DMS114 treated with DMSO at 0.1 percent for 48 hours (cell line): ENCODE measurements at regions not wholly inside any gene's neighbourhood (a gene's known extent, or its start where the extent isn't known, plus 50 kb on each side); places are given as distances from the start of the nearest gene placed in this dataset.

Experiments used
- DNase-seq: peaks from one replicate; lab custom pipeline; 2025; ENCODE audit not compliant: unreplicated experiment; lab: John Stamatoyannopoulos, UW

GRCh38 chr4:175871774-175872405 lies 59.8 kb upstream of the GPM6A start:
- DNase-seq = no peak

- DNase-seq = no peak
Measured at GRCh38 chr4:175873707-175874106, 61.6 kb upstream of the GPM6A start.

GRCh38 chr4:175874306-175874705 lies 62.2 kb upstream of the GPM6A start:
- no peak for DNase-seq

- DNase-seq = no peak
Measured at GRCh38 chr4:175875993-175876771, 64.1 kb upstream of the GPM6A start.

- no peak for DNase-seq
Measured at GRCh38 chr4:175882891-175883290, 70.8 kb upstream of the GPM6A start.

- no peak for DNase-seq
Measured at GRCh38 chr4:175884048-175884447, 72.0 kb upstream of the GPM6A start.

GRCh38 chr4:175891231-175891630 lies 79.2 kb upstream of the GPM6A start:
- DNase-seq = no peak

GRCh38 chr4:175891851-175892250 lies 79.8 kb upstream of the GPM6A start:
- peak; percentile 26 for DNase-seq

GRCh38 chr4:175905925-175906324 lies 93.9 kb upstream of the GPM6A start:
- no peak for DNase-seq

GRCh38 chr4:175906384-175906783 lies 94.3 kb upstream of the GPM6A start:
- no peak for DNase-seq

GRCh38 chr4:175910700-175911099 lies 98.6 kb upstream of the GPM6A start:
- no peak for DNase-seq

- DNase-seq = no peak
Measured at GRCh38 chr4:175916626-175917351, 104.7 kb upstream of the GPM6A start.

- no peak for DNase-seq
Measured at GRCh38 chr4:175927121-175927520, 115.1 kb upstream of the GPM6A start.

GRCh38 chr4:175929441-175929840 lies 117.4 kb upstream of the GPM6A start:
- DNase-seq = no peak

- no peak for DNase-seq
Measured at GRCh38 chr4:175929932-175930331, 117.9 kb upstream of the GPM6A start.

- DNase-seq = no peak
Measured at GRCh38 chr4:175930471-175930870, 118.4 kb upstream of the GPM6A start.

GRCh38 chr4:175932116-175932515 lies 120.1 kb upstream of the GPM6A start:
- DNase-seq = no peak

GRCh38 chr4:175934506-175934905 lies 122.4 kb upstream of the GPM6A start:
- DNase-seq = no peak

- no peak for DNase-seq
Measured at GRCh38 chr4:175935016-175935661, 123.1 kb upstream of the GPM6A start.

GRCh38 chr4:175944126-175944910 lies 121.3 kb upstream of the WDR17 start:
- no peak for DNase-seq
